HG03460 (cell line): ENCODE measurements at regions not wholly inside any gene's neighbourhood (a gene's known extent, or its start where the extent isn't known, plus 50 kb on each side); places are given as distances from the start of the nearest gene placed in this dataset.
"Not testable (repeated sequence)": the region's sequence is repeated elsewhere in the genome, so short reads cannot be mapped to it uniquely, and the experiment has no call there.

ENCODE experiments used
- ATAC-seq: cut with Tn5 transposase; IDR thresholded peaks from one replicate; pipeline ENCODE4 v1.9.1; 2021; ENCODE audit not compliant: unreplicated experiment

DNA sequence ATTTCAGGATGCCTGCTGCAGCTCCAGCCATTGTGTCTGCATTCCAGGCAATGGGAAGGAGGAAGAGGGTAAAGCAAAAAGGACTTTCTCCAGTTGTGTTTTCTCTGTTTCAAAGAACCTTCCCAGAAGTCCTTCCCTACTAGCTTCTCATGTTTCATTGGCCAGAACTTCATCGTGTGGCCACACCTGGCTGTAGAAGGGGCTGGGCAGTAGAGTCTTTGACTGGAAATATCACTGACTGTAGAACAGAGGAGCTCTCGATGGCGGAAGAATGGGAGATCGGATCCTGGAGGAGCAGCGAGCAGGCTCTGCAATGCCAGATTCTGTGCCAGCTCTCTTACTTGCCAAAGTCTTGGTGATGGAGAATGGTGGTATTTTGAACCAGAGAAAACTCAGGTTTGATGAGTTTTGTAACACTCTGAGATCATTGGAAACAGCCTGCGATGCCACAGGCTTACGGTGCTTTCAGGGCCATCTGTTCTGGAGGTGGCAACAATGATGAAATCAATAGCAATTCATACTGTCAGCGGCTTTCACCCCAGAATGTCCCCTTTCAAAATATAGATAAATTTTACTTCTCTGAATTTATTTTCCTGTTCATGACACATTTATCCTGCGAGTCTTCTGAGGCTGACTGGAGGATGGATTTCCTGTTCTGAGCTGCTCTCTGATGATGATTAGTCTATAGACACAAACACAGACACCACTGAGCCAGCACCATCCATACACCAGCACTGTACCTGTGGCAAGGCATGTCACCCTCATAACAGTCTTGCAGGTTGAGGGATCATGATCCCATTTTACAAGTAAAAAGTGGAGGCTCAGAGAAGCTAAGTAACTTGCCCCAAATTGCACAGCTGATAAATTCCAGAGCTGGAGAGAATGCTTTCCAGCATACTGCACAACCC is 204.2 kb downstream of the EMX2 start:
- no peak for ATAC-seq

DNA sequence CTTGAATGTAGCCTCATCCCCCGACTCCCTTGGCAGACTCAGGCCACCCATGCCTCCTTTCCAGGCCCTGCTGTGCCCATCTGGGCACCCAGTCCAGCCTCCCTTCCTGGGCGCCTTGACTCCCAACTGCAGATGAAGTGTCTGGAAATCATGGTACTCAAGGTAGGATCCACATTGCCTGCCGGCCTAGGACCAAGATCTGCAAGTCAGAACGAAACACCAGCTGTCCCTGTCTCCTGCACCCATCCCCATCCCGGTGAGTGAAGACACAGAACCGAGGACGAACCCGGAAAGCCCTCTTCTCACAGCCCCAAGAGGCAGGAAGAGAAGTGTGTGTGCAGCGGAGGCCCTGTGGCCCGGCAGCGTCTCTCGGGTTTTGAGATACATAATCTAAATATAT is 205.1 kb downstream of the EMX2 start:
- no peak for ATAC-seq

DNA sequence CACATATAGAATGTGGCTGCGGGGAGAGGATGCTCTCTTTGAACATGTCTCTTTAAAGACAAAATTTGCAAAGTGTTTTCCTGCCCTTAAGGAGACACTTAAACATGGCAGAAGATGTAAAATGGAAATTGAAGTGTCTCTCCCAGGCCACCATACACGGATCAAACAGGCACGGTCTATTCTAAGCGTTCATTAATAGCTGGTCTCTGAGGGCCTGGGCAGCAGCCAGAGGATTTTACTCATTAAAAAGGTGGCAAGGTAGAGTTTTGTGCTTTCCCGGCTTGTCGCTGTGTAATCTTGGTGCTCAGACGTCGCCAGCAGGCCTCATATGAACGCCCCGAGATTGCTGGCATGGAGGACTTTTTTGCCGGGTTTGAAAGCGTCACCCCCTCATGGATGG is 205.5 kb downstream of the EMX2 start:
- no peak for ATAC-seq

DNA sequence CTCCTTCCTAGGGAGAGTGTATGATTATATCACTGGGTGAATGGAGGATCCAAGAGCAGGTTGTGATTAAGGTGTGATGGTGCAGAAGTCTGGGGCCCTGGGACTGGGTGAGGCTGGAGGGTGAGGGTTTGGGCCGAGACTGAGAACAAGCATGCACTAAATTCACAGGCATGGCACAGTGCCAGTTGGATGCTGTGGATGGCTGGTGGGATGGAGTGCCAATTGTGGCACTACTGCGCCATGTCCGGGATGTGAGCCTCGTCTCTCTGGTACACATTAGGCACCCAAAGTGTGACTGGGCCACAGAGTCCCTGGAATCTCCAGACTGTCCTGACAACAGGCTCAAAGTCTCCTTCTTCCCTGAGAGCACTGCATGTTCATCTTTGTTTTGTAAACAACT is 208.1 kb downstream of the EMX2 start:
- no peak for ATAC-seq

DNA sequence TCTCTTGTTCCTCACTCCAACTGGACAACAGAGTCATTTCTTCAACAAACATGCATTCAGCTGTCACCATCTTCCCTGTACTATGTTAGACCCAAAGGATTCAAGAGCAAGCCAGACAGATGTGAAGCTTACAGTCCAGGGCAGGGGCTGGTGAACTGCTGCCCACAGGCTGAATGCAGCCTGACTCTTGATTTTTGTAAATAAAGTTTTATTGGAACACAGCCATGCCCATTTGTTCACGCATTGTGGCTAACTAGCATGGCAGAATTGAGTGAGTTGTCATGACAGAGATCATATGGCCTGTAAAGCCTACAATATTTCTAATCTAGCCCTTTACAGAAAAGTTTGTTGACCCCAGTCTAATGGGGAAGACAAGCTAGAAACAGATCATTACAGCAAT is 208.7 kb downstream of the EMX2 start:
- no peak for ATAC-seq

DNA sequence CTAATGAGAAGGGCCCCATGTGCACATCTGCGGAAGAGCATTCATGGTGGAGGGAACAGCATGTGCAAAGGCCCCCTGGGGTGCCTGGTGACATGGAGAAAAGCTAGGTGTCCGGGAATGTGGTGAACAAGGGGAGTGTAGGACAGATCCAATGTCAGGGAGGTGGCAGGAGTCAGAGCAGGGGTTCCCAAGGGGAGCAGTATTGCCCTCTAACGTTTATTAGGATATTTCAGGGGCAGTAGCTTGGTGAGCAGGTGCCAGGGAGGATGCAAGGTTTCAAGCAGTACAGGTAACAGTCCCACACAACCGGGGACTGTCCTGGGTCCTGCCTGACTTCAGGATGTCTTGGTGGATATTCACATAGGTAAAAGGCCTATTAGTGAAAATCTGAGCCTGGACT is 209.6 kb downstream of the EMX2 start:
- no peak for ATAC-seq

DNA sequence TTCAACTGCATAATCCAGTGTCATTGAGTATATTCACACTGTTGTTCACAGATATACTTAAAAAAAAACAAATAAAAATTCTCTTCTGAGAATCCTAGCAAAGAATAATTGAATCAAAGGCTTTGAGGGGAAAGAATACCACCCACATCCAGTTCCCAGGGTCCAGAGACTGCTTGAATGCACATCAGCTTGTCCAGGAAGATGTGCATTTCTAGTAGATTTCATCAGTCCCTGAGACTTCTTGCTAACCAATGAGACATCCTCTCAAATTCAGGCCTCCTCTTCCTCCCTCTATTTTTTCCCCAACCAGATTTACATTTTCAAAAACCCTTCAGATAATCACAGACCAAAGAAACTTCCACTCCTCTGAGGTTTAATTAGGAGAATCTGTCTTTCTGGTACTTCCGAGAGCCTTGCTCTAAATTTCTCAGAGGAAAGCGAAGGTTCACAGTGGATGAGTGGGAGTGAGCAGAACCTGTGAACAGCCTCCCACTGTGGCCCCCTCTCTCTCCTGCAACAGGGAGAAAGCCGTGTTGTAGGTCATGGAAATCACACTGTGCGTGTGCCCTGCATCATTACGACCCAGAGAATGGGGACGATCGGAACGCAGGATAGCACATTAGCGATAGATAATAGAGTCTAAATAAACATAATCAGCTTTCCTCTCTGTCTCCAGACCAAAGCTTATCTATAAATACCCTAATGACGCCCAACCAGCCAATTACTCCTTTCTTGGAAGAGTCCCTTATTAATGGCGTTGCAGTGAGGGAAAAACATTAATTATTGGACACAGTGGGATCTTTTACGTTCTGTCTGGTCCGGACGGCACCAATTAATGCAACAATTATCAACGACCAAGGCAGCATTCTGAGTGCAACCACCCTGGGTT is 212.5 kb downstream of the EMX2 start:
- no peak for ATAC-seq

DNA sequence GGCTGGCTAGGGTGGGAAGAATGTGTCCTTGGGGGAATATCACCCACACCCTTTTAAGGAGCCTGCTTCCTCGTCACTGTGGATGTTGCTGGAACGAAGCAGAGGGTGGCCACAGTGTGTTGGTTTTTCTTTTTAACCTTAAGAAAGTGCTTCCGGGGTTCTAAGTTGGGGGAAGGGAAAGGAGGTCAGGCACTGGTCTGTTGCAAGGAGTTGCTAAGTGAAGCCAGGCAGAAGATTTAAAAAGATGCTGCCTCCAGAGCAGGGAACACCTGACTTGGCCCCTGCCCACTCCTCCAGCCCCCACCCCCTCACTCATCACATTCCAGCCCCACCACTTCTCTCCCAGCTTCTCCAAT is 213.1 kb downstream of the EMX2 start:
- no peak for ATAC-seq

DNA sequence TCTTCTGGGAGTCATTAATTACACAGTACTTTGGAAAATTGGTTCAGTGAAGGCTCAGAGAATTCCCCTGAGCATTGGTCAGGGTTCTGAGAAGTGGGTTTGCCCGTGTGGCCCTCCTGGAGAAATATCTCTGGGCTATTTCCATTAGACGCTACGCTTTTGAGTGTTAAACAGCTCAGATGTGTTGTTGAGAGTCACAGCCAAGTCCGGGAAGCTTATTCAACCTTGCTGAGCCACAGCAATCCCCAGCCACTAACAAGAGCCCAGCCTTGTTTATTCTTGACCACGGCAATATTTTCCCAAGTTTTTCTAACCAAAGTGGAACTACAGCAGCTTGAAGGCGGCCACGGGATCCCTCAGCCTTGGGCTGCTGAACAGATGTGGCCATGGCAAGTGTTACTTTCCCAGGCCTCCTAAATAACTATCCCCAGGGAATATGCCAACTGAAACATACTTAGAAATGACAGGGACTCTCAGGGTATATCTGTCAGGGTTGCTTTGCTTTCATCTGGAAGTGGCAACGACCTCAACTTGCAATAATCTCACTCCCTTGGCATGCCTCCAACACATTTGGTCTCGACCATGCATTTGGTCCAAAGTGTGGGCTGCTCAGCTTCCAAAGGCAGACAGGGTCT is 214.7 kb downstream of the EMX2 start:
- no peak for ATAC-seq

DNA sequence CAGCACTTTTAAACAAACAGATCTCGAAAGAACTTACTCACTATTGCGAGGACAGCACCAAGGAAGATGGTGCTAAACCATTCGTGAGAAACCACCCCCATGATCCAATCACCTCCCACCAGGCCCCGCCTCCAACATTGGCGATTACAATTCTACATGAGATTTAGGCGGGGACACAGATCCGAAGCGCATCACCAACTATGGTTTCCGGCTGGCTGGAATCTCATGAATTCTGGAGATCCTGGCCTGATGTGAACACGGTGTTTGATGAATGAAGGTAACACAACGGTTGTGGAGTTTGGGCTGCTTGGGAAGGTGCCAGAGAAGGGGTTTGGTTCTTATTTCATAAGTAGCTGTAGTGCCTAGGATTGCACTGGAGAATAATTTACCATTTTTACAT is 216.7 kb downstream of the EMX2 start:
- no peak for ATAC-seq

DNA sequence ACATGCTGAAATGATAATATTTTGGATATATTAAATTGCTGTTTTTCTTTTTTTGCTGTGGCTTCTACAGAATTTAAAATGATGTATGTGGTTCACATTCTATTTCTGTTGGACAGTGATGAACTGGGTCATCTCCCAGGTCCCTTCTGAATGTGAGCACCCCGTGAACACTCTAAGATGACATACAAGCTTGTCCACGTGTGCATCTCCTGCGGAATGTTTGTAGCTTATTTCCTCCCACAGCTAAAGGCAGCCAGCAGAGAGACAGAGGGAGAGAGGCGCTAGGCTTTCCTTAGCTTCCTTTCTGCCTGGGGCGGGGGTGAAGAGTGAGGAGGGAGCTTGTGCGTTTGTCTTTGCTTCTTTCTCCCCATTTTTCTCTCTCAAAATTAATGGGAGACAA is 219.1 kb downstream of the EMX2 start:
- ATAC-seq: no peak

DNA sequence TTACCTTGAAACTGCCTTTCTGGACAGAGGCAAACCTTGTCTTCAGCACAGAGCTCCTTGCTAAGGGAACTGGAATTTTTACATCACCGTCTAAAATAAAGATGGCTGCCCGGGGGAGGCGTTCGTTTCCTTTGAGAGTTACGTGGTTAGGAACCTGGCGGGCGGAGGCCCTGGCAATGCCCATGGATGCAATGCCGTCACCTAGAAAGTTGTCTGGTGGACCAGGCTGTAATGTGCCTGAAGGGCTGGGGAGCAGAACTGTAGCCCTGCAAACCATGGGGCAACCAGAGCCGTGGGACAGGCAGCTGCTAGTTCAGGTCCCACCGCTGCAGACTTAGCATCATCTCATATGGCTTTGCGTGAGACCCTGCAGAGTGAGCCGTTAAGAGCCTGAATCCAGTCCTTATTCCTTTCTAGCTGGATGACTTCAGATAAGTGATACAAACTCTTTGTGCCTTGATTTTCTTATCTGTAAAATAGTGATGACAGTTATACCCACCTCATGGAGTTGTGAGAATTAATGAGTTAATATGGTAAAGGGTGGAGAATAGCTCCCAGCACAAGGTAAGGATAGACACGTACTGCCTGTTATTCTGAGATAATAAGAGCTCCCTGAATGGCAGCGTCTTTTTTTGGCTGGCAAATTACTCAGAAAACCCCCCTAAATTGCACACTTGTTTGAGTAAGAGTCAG is 219.7 kb downstream of the EMX2 start:
- ATAC-seq: no peak

DNA sequence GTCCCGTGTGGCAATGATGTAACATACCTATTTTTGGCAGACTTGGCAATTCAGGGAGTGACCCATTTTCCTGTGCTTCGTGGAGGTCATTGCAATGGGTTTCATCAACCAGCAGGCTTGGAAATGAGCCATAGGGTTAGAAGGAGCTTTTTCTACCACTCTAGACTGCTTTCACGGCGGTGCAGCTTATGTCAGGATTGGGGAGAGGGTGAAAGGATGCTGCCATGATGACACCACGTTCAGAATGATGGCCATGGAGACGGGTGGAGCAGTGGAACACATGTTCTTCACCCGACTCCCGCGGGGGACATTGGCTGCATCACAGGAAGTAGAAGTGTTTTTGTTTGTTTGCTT is 220.2 kb downstream of the EMX2 start:
- ATAC-seq: no peak

DNA sequence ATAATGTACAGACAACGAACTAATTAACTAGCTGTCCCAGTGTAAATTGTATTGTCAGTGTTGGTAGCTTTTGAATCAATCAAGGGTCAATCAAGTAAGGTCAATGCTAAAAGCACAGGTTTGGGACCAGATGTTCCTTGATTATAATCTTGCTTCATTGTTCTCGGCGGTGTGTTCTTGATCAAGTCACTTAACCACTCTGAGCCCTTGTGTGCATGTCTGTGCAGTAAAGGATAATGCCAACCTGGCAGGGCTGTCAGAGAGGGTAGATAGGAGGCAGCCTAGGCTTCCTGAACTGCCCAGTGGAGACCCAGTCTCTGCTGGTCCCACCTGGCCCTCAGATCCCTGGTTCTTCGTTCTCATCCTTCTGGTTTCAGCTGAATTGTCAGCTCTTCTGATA is 221.0 kb downstream of the EMX2 start:
- ATAC-seq: no peak

DNA sequence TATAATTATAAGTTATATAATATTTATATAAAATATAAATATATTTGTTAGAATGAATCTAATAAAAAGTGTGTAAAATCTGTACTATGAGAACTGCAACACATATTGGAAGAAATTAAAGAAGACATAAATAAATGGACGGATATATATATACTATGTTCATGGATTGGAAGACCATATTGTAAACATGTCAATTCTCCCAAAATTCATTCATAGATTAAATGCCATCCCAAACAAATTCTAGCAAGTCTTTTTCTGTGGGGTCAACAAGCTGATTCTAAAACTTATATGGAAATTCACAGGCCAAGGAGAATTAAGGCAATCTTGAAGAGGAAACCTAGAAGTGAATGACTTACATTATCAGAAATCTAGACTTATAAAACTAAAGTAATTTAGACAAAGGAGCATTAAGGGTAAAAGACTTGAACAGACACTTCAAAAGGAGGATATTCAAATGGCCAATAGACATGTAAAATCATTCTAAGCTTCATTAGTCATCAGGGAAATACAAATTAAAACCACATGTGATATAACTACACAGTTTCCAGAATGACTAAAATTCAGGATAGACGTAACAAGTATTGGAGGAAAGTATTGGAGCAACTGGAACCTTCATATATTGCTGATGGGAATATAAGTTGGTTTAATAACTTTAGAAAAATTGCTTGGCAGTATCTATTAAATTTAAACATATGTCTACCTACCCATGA is 225.9 kb downstream of the EMX2 start:
- no peak for ATAC-seq

DNA sequence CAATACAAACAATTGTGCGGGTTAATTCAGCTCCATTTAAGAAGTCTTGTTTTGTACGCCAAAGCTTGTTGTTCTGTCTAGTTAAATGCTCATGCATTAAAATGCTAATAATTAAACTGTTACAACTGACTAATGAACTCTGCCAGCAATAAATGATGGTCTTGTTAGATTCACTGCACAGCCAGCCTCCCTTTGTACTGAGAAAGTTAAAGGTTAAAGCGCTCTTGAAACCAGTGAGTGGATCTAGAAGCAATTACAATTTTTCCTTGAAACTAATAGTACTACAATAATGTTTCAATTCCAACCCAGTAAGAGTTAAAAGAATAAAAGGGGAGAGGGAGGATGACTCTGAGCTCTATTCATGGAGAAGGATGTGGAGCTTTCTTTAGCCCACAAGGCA is 233.0 kb downstream of the EMX2 start:
- ATAC-seq: no peak

DNA sequence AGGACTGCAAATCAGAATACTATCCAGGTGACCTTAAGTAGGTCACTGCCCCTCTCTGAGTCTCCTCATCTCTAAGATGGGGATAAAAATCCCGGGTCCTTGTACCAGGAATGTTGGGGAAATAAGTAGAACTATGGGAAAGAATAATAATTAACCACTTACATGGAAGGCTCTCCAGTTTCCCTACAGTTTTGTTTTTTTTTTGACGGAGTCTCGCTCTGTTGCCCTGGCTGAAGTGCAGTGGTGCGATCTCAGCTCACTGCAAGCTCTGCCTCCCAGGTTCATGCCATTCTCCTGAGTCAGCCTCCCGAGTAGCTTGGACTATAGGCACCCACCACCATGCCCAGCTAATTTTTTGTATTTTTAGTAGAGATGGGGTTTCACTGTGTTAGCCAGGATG is 234.7 kb downstream of the EMX2 start:
- ATAC-seq: not testable (repeated sequence)

DNA sequence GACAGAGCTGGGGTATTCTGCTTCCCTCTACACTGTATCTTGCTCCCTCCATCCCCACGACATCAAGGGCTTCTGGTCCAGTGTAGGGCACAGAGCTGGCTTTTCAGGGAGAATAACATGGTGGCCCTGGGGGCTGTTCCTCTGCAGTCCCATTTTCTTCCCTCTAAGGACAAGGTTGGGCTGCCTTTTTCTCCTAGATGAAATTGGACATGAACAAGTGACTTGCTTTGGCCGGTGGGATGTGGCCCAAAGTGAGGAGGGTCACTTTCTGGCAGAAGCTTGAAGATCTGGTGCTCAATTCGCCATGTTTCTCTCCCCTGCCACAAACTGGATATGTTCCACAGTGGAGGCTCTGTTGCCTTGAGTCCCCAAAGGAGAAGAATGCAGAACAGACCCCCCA is 235.7 kb downstream of the EMX2 start:
- no peak for ATAC-seq

DNA sequence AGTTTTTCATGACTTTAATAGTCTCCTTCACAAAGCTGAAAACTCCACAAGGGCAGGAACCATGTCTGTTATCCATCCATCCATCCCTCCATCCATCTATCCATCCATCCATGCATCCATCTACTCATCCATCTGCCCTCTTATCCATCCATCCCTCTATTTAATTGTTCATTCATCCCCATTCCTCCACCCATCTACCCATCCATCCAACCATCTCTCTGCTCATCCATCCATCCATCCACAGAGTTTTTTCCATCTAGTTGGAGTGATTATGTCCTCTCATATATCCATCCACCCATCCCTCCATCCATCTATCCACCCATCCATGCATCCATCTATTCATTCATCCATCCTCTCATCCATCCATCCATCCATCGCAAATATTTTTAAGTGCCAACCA is 237.9 kb downstream of the EMX2 start:
- ATAC-seq: no peak

DNA sequence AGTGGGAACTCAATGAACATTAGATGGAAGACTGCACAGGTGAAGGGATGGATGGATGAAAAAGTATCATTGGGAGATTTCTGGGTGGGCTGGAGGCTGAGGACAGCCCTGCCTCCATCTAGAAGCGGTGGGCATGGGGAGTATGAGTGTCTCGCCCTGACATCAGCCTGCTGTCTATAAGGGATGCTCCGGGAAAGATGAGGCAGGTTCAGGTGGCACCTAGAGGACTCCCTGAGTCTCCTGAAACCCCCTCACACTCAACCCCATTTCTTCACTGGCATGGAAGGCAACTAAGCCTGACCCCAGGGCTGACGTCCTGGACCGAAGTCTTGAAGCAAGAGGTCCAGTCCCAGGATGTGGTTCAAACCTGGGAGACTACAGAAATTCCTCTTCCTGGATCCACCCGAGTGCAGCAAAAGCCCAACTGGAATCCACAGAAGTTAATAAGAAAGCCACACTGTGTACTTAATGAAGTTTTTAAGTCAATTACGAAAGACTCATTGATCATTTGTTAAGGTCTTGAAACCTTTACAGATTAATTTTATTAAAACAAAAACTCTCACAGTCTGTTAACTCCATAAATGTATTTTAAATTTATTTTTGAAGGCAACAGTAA is 238.8 kb downstream of the EMX2 start:
- ATAC-seq: no peak
